CD4-positive, alpha-beta T cell (primary cell): ENCODE measurements at regions not wholly inside any gene's neighbourhood (a gene's known extent, or its start where the extent isn't known, plus 50 kb on each side); places are given as distances from the start of the nearest gene placed in this dataset.

Experiments
- ATAC-seq: fragments of 200-7000 bp; cut with Tn5 transposase; one replicate; pipeline ENCODE4 v1.10.0; 2022; ENCODE audit warnings: mild to moderate bottlenecking; ENCODE audit not compliant: poor library complexity
- CTCF ChIA-PET: fragments of 350-600 bp; sonication (Branson Sonifier 250); formaldehyde crosslinking; loops from one replicate; lab custom pipeline; 2021; ENCODE audit warnings: antibody characterized with exemption, inconsistent platforms; lab: Charles Lee
- POLR2A ChIA-PET: fragments of 350-600 bp; sonication (Branson Sonifier 250); formaldehyde crosslinking; loops from one replicate; lab custom pipeline; 2021; ENCODE audit warnings: antibody characterized with exemption, inconsistent platforms; lab: Charles Lee
- DNase-seq, 14 experiments: peaks; one replicate each; pipeline ENCODE4 v3.0.0-alpha.2; 2013 to 2020; ENCODE audit warnings: mixed read lengths in 2 of 14
- H3K27ac ChIP-seq, 2 donors: one replicate each; pipeline versions ENCODE4 v1.5.1 to v1.7.0; 2013; ENCODE audit warnings: low read length in 2 of 2, low read depth in 1 of 2, mild to moderate bottlenecking in 1 of 2
- H3K27me3 ChIP-seq, 2 experiments: 1 replicate in 1 of 2; 2 replicates in 1 of 2; pipeline versions ENCODE4 v1.6.1 to v1.7.0; 2013; ENCODE audit warnings: low read length in 2 of 2, control low read depth in 1 of 2, mild to moderate bottlenecking in 1 of 2, moderate library complexity in 1 of 2; ENCODE audit not compliant: insufficient read depth in 2 of 2, control insufficient read depth in 1 of 2
- H3K36me3 ChIP-seq: one replicate; pipeline ENCODE4 v1.6.1; 2013; ENCODE audit warnings: low read length, control low read depth; ENCODE audit not compliant: insufficient read depth
- H3K4me1 ChIP-seq: one replicate; pipeline ENCODE4 v1.6.1; 2013; ENCODE audit warnings: low read length, control low read depth; ENCODE audit not compliant: insufficient read depth
- H3K4me3 ChIP-seq: one replicate; pipeline ENCODE4 v1.5.1; 2013; ENCODE audit warnings: mild to moderate bottlenecking, low read length, moderate library complexity
- H3K9me3 ChIP-seq, 2 experiments: 1 replicate in 1 of 2; 2 replicates in 1 of 2; pipeline versions ENCODE4 v1.6.1 to v1.7.0; 2013; ENCODE audit warnings: low read length in 2 of 2, mild to moderate bottlenecking in 2 of 2, control low read depth in 1 of 2, moderate library complexity in 1 of 2; ENCODE audit not compliant: control insufficient read depth in 1 of 2, insufficient read depth in 1 of 2
- H3K27ac Mint-ChIP-seq: one replicate; pipeline ENCODE4 v1.8.0; 2020; ENCODE audit warnings: mixed read lengths
- H3K27me3 Mint-ChIP-seq: one replicate; pipeline ENCODE4 v1.8.0; 2021; ENCODE audit warnings: mixed read lengths
- H3K36me3 Mint-ChIP-seq: one replicate; pipeline ENCODE4 v1.8.0; 2021; ENCODE audit warnings: low read depth, mixed read lengths
- H3K4me1 Mint-ChIP-seq: one replicate; pipeline ENCODE4 v1.8.0; 2021; ENCODE audit warnings: low read depth, mixed read lengths
- H3K4me3 Mint-ChIP-seq: one replicate; pipeline ENCODE4 v1.8.0; 2020; ENCODE audit warnings: mild to moderate bottlenecking, mixed read lengths
- H3K9me3 Mint-ChIP-seq: one replicate; pipeline ENCODE4 v1.8.0; 2020; ENCODE audit warnings: mixed read lengths
- intact Hi-C, 2 experiments: fragments of 100-400 bp; cut with DNase I in 1 of 2; cut with micrococcal nuclease in 1 of 2; formaldehyde crosslinking; loops; one replicate each; pipeline versions ENCODE4 v1.15.1 to v1.9.0; 2023 to 2025; cut with DNase I, micrococcal nuclease
- TF ChIP-seq, protein P1 (sequence below): fragments of 200-600 bp; IDR thresholded peaks from one replicate; pipeline ENCODE4 v1.8.0; 2022; ENCODE audit warnings: antibody characterized with exemption, mild to moderate bottlenecking

DNA sequence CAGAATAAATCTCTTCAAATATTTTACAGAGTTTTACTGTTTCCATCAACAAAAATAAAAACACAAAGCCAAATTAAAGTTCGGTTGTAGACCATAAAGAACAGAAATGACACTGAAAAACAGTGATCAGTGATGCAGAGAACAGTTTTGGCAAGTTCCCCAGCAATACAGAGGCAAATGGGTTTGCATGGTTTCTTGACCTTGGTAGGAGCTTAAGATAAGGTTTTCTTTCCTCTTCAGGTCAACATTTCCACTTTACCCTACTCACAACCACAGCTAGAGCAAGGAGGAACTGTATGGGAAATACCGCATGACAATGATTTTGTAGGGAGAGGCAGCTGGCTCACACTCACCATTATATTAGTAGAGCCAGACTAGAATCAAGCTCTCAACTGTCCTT, 199.5 kb downstream of the SH2D4B start:
- Histone ChIP-seq H3K4me1 (no peaks in the 10 kb centered on the region), H3K27me3 (no peaks in the 10 kb centered on the region), H3K36me3 (no peaks in the 10 kb centered on the region), H3K9me3 (no peaks in the 10 kb centered on the region), H3K4me3 (no peak overlapping the region), H3K27ac (no peak overlapping the region)
- ChIA-PET POLR2A (no interaction called here), CTCF (no interaction called here)
- intact Hi-C loops, result no loop called here
- H3K36me3 Mint-ChIP-seq, result no peaks in the 10 kb centered on the region
- H3K9me3 Mint-ChIP-seq, result no peaks in the 10 kb centered on the region
- H3K27me3 Mint-ChIP-seq, result peaks cover 21% of the 10 kb centered on the region
- no peak overlapping the region for H3K4me3 Mint-ChIP-seq
- no peak overlapping the region for H3K27ac Mint-ChIP-seq
- TF ChIP-seq, protein P1, sequence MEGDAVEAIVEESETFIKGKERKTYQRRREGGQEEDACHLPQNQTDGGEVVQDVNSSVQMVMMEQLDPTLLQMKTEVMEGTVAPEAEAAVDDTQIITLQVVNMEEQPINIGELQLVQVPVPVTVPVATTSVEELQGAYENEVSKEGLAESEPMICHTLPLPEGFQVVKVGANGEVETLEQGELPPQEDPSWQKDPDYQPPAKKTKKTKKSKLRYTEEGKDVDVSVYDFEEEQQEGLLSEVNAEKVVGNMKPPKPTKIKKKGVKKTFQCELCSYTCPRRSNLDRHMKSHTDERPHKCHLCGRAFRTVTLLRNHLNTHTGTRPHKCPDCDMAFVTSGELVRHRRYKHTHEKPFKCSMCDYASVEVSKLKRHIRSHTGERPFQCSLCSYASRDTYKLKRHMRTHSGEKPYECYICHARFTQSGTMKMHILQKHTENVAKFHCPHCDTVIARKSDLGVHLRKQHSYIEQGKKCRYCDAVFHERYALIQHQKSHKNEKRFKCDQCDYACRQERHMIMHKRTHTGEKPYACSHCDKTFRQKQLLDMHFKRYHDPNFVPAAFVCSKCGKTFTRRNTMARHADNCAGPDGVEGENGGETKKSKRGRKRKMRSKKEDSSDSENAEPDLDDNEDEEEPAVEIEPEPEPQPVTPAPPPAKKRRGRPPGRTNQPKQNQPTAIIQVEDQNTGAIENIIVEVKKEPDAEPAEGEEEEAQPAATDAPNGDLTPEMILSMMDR, result no peak
- DNase-seq (no peak), ATAC-seq (no peak)
- no peaks in the 10 kb centered on the region for H3K4me1 Mint-ChIP-seq

DNA sequence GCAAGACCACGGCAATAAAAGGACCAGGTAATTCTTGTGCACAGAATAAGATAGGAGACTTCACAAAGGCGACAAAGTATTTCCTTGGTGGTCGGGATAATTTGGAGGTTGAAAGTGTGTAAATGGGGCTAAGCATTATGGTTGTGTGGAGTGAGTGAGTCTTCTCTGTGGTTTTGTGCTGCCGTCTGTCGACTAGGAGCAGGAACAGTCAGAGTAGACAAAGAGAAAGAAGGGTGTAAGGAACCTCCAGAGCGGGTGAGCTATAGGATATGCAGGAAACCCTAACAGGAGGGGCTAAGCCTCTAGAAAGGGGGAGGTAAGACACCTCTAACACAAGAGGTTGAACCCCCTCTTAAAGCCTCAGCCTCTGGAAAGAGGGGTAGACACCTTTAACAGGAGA, 201.6 kb downstream of the SH2D4B start:
- TF ChIP-seq, protein P1, result no peak
- H3K9me3 ChIP-seq, result no peaks in the 10 kb centered on the region
- POLR2A ChIA-PET, result no interaction called here
- no peak overlapping the region for H3K27ac ChIP-seq
- no peaks in the 10 kb centered on the region for H3K27me3 ChIP-seq
- CTCF ChIA-PET, result no interaction called here
- Mint-ChIP-seq H3K4me1 (no peaks in the 10 kb centered on the region), H3K27me3 (peaks cover 14% of the 10 kb centered on the region), H3K9me3 (no peaks in the 10 kb centered on the region), H3K4me3 (no peak overlapping the region), H3K36me3 (no peaks in the 10 kb centered on the region), H3K27ac (no peak overlapping the region)
- no peak for DNase-seq
- no peaks in the 10 kb centered on the region for H3K36me3 ChIP-seq
- intact Hi-C loops, result no loop called here
- H3K4me3 ChIP-seq, result no peak overlapping the region
- no peak for ATAC-seq
- no peaks in the 10 kb centered on the region for H3K4me1 ChIP-seq

DNA sequence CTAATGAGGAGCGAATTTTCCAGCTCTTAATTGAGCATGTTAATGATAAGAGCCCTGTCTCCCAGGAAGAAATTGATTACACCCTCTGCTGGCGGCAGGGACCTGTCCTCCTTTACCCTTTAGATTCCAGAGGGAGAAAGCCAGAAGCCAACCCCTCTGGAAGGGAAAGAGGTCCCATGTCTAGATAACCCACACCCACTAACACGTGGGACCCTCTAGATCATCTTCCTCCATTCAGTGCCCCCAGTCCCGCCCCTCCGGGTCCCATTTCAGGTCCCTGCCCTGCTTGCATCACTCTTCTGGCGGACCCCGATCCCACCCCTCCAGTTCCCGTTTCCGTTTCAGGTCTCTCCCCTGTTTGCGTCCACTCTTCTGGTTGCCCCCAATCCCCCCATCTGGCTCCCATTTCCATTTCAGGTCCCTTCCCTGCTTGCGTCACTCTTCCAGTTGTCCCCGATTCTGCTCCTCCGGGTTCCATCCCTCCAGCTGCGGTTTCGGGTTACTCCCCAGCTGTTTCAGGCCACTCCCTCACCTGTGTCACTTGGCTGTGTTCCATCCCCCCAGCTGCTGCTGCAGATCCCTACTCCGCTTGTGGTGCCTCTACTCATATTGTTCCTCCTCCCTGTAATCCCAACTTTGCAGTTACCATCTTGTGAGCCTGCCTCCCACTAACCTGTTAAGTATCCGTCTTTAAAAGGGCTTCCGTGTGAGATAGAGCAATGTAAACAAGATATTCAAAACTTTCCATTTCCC, 202.4 kb downstream of the SH2D4B start:
- ChIA-PET CTCF (no interaction called here), POLR2A (no interaction called here)
- H3K4me3 ChIP-seq, result no peak overlapping the region
- no peaks in the 10 kb centered on the region for H3K4me1 ChIP-seq
- ATAC-seq (no peak), DNase-seq (no peak)
- H3K27me3 Mint-ChIP-seq, result peaks cover 14% of the 10 kb centered on the region
- H3K27ac ChIP-seq, result no peak overlapping the region
- no peaks in the 10 kb centered on the region for H3K36me3 Mint-ChIP-seq
- H3K36me3 ChIP-seq, result no peaks in the 10 kb centered on the region
- no peaks in the 10 kb centered on the region for H3K4me1 Mint-ChIP-seq
- H3K4me3 Mint-ChIP-seq, result no peak overlapping the region
- H3K27ac Mint-ChIP-seq, result no peak overlapping the region
- H3K27me3 ChIP-seq, result no peaks in the 10 kb centered on the region
- intact Hi-C loops, result no loop called here
- TF ChIP-seq, protein P1, result no peak
- H3K9me3 Mint-ChIP-seq, result no peaks in the 10 kb centered on the region
- no peaks in the 10 kb centered on the region for H3K9me3 ChIP-seq
